Activated CD8-positive, alpha-beta memory T cell treated with anti-CD3 and anti-CD28 coated beads for 24 hours (primary cell): ENCODE measurements at regions not wholly inside any gene's neighbourhood (a gene's known extent, or its start where the extent isn't known, plus 50 kb on each side); places are given as distances from the start of the nearest gene placed in this dataset.
A peak's percentile ranks its signal among the peaks of the same experiment; 100 is the strongest.

Experiments used
- DNase-seq: peaks from one replicate; pipeline ENCODE4 v3.0.0-alpha.2; 2020

- DNase-seq: no peak
Measured at GRCh38 chr14:101151226-101151926, 247.9 kb upstream of the RTL1 start.

DNA sequence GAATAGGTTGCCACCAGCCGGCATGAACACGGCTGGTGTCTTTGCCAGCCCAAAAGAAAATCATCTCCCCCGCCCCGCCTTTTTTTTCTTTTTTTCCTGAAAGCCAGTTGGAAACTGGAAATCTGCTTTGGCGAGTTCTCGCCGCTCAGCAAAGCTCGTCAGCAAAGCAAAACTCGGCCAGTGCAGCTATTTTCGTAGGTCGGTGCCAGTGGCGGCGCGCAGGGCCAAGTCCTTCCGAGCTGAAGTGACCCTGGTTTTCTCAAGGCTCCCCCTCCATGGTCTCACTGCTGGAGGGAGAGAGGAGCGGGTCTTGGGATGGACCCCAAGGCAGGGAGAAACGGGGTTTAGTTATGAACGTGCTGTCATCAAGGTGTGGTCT lies 248.4 kb upstream of the RTL1 start:
- no peak for DNase-seq

- DNase-seq: no peak
Measured at GRCh38 chr14:101152855-101153254, 249.3 kb upstream of the RTL1 start.

- DNase-seq: no peak
Measured at GRCh38 chr14:101153691-101154090, 250.2 kb upstream of the RTL1 start.

- no peak for DNase-seq
Measured at GRCh38 chr14:101155575-101155974, 252.1 kb upstream of the RTL1 start.

DNA sequence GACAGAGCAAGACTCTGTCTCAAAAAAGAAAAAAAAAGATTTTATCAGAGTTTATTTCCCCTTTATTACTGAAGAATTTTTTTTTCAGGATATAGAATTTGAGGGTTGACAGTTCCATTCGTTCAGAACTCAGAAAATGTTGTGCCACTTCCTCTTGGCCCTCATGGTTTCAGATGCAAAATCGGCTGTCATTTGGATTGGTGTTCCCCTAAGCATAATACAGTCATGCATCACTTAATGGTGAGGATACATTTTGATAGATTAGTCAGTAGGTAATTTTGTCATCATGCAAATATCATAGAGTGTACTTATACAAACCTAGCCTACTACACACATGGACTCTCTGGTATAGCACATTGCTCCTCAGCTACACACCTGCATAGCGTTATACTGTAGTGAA lies 263.9 kb upstream of the RTL1 start:
- no peak for DNase-seq

DNA sequence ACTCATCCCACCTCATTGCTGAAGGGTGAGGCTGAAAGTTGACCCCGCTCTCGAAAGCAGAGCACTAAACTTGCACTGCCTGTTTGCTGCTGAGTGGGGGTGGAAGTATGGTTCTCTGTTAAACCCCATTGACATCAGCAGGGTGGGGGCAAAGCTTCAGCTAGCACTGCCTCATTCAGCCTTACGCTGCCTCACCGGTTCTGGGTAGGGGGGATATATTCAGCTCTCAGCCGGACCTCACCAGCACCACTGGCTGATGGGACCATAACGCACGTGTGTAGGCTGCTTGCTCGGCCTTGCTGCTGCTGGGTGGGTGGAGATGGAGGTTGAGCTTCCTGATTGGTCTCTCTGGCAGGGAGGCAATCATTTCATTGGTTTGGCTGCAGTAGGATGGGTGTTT lies 265.7 kb upstream of the RTL1 start:
- DNase-seq: no peak

- no peak for DNase-seq
Measured at GRCh38 chr14:101171650-101172049, 268.1 kb upstream of the RTL1 start.

- no peak for DNase-seq
Measured at GRCh38 chr14:101173698-101174521, 270.4 kb upstream of the RTL1 start.

DNA sequence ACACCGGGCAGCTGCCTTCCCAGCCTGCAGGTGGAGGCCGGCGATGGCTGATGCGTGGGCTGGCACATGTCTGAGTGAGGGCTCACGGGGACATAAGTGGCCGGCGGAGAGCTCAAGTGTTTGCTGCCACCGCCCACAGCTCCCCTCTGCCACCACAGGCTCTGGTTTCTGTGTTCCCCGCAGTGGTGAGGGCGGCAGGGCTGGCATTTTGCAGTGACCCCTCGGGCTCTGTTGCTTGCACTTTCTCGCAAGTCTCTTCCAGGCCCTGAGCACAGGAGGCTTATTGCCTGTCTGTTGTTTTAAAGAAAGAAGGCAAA lies 271.0 kb upstream of the RTL1 start:
- DNase-seq: no peak

GRCh38 chr14:101174980-101175606 lies 271.6 kb upstream of the RTL1 start:
- DNase-seq: no peak

DNA sequence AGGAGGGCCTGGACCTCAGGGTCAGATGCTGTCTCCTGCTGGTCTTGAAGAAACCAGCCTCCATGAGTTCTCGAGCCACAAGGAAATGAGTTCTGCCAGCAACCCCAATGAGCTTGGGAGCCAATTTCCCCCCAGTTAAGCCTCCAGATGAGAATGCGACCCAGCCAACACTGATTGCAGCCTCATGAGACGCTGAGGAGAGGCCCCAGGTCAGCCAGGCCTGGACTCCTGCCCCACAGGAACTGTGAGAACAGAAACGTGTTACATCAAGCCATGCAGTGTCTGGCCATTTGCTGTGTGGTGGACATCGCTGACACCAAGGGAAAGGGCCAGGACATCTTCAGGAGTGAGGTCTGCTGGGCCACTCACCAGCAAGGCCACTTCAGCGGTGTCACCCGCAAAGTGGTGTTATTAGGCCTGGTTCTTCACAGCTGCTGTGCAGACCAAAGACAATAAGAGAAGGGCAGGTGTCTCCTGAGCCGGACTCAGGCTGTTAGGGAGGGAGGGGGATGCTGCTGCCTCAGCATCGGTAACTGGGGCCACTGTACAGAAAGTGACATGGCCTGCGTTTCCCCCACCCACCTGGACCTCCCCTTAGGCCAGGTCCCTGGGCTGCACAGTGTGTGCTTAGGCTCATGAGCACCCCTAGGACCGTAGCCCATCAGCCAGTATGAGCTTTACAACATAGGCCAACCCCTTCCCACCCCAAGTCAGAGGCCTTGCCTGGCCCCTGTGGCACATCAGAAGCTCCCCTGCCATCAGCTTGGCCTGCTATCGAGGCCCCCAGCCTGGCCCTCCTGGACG lies 272.4 kb upstream of the RTL1 start:
- no peak for DNase-seq

- no peak for DNase-seq
Measured at GRCh38 chr14:101176535-101177205, 273.1 kb upstream of the RTL1 start.

GRCh38 chr14:101177301-101177971 lies 273.9 kb upstream of the RTL1 start:
- no peak for DNase-seq

DNA sequence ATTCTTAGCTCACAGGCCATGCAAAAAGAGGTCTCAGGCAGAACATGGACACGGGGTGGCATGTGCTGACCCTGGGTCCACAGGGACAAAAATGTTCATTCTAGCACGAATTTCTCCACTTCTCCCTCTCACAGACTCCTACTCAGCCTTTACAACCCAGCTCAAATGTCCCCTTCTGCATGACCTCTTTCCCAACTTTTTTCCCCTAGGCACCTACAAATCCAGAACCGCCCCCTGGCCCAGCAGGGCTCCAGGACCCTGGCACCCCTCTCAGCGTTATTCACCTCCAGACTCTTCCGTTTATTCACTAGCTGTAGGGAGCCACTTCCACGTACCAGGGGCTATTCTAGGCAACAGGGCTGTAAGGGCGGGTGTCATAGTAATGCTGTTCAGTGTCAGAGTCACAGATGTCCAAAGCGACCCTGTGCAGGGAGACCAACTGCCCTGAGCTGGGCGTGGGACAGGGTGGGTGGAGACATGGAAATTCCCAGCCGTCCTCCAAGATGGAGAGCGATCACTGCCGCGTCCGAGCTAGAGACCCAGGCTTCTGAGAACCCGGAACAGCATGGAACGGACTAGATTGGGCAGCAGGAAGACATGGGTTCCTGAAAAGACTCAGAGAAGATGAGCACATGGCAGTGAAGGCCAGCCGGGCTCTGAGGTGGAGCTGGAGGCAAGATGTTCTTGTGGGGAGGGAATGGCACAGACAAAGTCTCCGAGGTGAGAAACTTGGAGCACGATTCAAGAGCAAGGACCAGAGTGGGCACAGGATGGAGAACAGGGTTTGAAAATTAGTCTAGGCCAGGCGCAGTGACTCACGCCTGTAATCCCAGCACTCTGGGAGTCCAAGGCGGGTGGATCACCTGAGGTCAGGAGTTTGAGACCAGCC lies 274.9 kb upstream of the RTL1 start:
- no peak for DNase-seq

DNA sequence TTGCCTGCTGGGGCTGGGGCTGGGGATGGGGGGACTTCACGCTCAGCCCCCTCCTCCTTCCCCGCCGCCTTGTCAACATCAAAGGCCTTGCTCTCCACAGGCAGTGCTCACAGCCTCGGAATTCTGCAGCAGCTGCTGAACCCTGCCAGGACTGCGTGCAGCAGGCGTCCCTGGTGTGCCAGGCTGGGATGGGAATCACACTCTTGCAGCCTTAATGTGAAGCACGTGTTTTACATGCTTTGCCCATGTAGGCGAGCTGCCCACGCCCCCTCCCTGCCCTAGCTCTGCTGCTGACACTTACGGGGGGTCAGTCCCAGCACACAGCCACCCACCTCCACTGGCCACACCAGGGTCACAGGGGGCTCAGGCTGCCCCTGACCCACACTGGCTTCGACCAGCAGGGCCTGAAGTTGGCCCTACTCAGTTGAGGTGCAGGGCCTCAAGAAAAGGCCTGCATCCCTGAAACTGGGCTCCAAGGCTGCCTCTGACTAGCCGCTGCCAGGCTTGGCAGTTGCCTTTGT lies 276.2 kb upstream of the RTL1 start:
- DNase-seq: no peak

GRCh38 chr14:101181446-101182313 lies 278.2 kb upstream of the RTL1 start:
- DNase-seq: no peak

GRCh38 chr14:101182476-101182875 lies 279.0 kb upstream of the RTL1 start:
- peak; percentile 52 for DNase-seq

DNA sequence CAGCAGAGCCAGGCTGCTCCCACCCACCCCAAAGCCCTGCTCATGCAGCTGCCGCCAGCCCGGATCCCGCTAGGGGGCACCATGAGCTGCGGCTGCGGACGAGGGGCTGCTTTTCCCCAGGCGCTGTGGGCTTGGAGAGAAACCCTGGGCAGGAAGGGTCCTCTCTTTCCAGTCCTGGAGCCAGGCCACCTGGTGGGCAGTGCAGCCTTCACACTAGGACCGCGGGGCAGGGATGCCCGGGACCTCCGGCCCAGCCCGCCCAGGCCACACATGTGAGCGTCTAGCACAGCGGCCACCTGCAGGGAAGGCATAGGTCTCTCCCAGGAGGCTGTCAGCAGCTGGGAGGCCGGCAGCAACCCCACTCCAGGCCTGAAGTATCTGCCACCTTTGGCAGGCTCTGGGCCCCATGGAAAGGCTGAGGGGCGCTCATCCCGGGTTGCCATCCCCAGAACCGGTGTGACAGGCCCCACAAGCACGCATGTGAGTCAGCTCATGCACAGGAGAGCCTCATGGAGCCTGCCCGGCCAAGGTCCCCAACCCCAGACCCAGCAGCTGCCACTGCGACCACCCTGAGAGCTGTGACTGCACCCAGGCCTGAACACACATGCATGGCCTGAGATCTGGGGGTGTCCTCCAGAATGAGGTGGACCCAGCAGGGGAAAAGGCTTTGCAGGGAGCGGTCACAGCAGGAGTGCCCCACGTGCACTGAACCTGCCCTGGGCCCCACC lies 280.0 kb upstream of the RTL1 start:
- peak; percentile 40 for DNase-seq
